OCI-LY3 (cell line): ENCODE measurements at regions not wholly inside any gene's neighbourhood (a gene's known extent, or its start where the extent isn't known, plus 50 kb on each side); places are given as distances from the start of the nearest gene placed in this dataset.

Experiments
- H2AFZ ChIP-seq: fragments of 200-600, 300-600 bp; shearing (Covaris generic); 2 replicates; pipeline ENCODE4 v1.6.0; 2014; ENCODE audit warnings: antibody characterized with exemption, low read depth, low read length
- H3K27ac ChIP-seq: fragments of 200-600, 300-600 bp; sonication (generic); 2 replicates; pipeline ENCODE4 v1.5.1; 2014; ENCODE audit warnings: mild to moderate bottlenecking, low read length, moderate library complexity, mixed read lengths
- H3K27me3 ChIP-seq: fragments of 200-600, 300-600 bp; sonication (generic); 2 replicates; pipeline ENCODE4 v1.6.1; 2014; ENCODE audit warnings: low read depth, low read length, mixed read lengths
- H3K36me3 ChIP-seq: fragments of 200-600, 300-600 bp; sonication (generic); replicated peaks from 2 replicates; pipeline ENCODE3; 2014; ENCODE audit warnings: low read depth, low read length, mixed read lengths
- H3K4me1 ChIP-seq: fragments of 300-600, 200-600 bp; sonication (generic); 2 replicates; pipeline ENCODE4 v1.6.1; 2014; ENCODE audit warnings: low read length, mixed read lengths
- H3K4me2 ChIP-seq: fragments of 200-600, 300-600 bp; sonication (generic); 2 replicates; pipeline ENCODE4 v1.6.1; 2014; ENCODE audit warnings: low read length, mixed read lengths
- H3K4me3 ChIP-seq: fragments of 300-600, 200-600 bp; sonication (generic); 2 replicates; pipeline ENCODE4 v1.5.1; 2014; ENCODE audit warnings: antibody characterized with exemption, mild to moderate bottlenecking, low read length, moderate library complexity
- H3K79me2 ChIP-seq: fragments of 300-600, 200-600 bp; shearing (Covaris generic); 2 replicates; pipeline ENCODE4 v1.6.1; 2014; ENCODE audit warnings: mild to moderate bottlenecking, low read length, mixed read lengths
- H3K9ac ChIP-seq: fragments of 300-600, 200-600 bp; shearing (Covaris generic); 2 replicates; pipeline ENCODE4 v1.6.0; 2014; ENCODE audit warnings: mild to moderate bottlenecking, low read length, moderate library complexity
- H3K9me3 ChIP-seq: fragments of 200-600, 300-600 bp; shearing (Covaris generic); 2 replicates; pipeline ENCODE4 v1.6.1; 2014; ENCODE audit warnings: low read length, mixed read lengths; ENCODE audit not compliant: insufficient read depth
- H4K20me1 ChIP-seq: fragments of 200-600, 300-600 bp; sonication (generic); 2 replicates; pipeline ENCODE4 v1.6.1; 2016; ENCODE audit warnings: low read length, mixed read lengths; ENCODE audit not compliant: insufficient read depth
- EZH2phosphoT487 ChIP-seq: fragments of 200-600 bp; shearing (Covaris generic); IDR thresholded peaks from 2 replicates; pipeline ENCODE4 v1.6.1; 2018; ENCODE audit warnings: antibody characterized with exemption, mixed run types, low read depth
- TF ChIP-seq, protein P1 (sequence below): fragments of 200-600, 300-600 bp; sonication (generic); IDR thresholded peaks from 2 replicates; pipeline ENCODE4 v1.5.1; 2014; ENCODE audit warnings: antibody characterized with exemption, low read length, low read depth

DNA sequence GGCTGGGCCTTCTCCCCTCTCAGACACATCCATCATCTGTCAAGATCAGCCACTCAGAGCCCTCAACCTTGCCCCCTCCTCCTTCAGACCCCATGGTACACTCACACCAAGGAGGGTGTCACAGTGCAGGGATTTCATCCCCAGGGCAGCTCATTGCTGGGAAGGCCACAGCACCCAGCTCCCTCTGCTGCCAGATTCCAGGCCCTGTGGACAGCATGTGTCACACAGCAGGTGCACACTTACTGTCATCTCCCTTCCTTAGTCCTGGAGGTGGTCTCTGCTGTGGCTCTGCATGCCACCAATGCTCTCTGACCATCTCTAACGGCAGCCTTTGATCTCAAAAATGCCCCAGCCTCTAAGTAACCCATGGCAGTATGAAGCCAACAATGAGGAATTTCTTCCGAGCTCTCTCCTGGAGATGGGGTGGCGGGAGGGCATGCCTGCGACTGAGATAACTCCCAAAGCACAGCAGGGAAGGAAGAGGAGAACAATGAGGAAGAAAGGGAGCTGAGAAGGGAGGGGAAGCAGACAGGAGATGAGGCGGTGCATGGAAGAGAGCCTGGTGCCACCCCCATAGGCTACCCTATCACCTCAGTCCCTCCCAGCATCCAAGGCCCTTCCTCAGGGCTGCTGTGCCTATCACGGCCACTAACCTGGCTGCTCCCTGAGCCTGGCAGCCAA is 101.0 kb downstream of the SINHCAF start:
- H3K36me3 ChIP-seq: no peaks in the 10 kb centered on the region
- H3K4me2 ChIP-seq: no peak overlapping the region
- no peaks in the 10 kb centered on the region for H3K79me2 ChIP-seq
- no peak for TF ChIP-seq EZH2phosphoT487
- TF ChIP-seq, protein P1, sequence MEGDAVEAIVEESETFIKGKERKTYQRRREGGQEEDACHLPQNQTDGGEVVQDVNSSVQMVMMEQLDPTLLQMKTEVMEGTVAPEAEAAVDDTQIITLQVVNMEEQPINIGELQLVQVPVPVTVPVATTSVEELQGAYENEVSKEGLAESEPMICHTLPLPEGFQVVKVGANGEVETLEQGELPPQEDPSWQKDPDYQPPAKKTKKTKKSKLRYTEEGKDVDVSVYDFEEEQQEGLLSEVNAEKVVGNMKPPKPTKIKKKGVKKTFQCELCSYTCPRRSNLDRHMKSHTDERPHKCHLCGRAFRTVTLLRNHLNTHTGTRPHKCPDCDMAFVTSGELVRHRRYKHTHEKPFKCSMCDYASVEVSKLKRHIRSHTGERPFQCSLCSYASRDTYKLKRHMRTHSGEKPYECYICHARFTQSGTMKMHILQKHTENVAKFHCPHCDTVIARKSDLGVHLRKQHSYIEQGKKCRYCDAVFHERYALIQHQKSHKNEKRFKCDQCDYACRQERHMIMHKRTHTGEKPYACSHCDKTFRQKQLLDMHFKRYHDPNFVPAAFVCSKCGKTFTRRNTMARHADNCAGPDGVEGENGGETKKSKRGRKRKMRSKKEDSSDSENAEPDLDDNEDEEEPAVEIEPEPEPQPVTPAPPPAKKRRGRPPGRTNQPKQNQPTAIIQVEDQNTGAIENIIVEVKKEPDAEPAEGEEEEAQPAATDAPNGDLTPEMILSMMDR: no peak
- no peak overlapping the region for H2AFZ ChIP-seq
- H3K9me3 ChIP-seq: no peaks in the 10 kb centered on the region
- no peak overlapping the region for H3K4me3 ChIP-seq
- H3K4me1 ChIP-seq: no peaks in the 10 kb centered on the region
- H3K27ac ChIP-seq: no peak overlapping the region
- H4K20me1 ChIP-seq: no peaks in the 10 kb centered on the region
- no peak overlapping the region for H3K9ac ChIP-seq
- no peaks in the 10 kb centered on the region for H3K27me3 ChIP-seq

DNA sequence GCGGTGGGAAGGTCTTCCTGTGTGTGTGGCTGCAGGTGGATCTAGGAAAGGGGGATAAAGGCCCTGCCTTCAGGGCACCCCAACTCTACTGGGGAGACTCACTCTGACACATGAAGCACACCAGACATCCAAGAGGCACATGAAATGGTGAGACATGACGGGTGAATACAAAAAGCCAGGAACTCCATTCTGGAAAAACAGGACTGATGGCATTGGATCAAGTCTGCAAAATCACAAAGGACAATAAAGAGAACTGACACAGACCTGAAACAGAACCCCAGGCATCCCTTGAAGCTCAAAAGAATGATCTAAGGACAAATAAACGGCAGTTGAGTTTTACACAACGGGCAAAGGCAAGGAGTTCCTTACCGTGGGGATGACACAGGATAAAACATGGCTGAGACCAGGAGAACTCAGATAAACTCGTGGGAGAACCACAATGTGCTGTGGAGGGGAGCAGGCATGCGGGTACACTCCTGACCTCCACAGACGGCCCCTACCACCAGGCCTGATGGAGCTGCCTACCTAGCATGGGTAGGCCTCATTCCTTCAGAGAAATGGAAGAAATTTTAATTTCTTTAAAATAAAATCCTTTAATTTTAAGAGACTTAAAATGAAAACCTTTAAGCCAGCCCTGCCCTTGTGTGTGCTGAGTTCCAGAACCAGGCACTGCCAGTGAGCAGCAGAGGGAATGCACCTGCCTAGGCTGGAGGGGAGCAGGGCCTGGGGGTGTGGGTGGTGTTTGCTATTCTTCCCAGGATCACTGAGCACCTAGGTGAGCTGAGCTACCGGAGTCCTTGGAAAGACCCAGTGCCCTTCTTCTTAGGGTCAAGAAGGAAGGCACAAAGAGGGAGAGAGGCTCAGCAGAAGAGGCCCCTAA is 100.1 kb downstream of the SINHCAF start:
- Histone ChIP-seq H3K9me3 (no peaks in the 10 kb centered on the region), H4K20me1 (no peaks in the 10 kb centered on the region), H3K36me3 (no peaks in the 10 kb centered on the region)

DNA sequence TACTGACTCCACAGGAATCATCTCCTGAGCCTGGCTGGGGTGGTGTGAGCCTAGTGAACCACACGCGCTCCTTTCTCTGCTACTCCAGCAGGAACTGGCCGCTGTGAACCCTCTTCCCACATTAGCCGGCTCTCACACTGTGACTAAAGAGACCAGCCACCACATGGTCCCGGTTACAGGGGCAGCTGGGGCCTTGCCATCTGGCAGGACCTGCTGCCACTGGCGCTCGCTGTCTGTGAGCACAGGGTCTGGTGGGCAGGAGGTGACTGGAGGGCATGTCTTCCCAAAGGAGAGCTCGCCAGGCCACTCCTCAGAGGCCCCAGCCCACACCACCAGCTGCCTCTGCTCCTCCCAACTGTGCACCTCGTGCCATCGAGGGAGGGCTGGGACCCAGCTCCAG is 99.3 kb downstream of the SINHCAF start:
- H2AFZ ChIP-seq: no peak overlapping the region
- H3K9me3 ChIP-seq: no peaks in the 10 kb centered on the region
- no peak overlapping the region for H3K4me3 ChIP-seq
- H3K36me3 ChIP-seq: no peaks in the 10 kb centered on the region
- no peaks in the 10 kb centered on the region for H3K4me1 ChIP-seq
- no peak overlapping the region for H3K9ac ChIP-seq
- no peaks in the 10 kb centered on the region for H4K20me1 ChIP-seq
- H3K4me2 ChIP-seq: no peak overlapping the region
- no peak overlapping the region for H3K27ac ChIP-seq
- H3K79me2 ChIP-seq: no peaks in the 10 kb centered on the region
- TF ChIP-seq EZH2phosphoT487: no peak
- TF ChIP-seq, protein P1: no peak
- peaks cover 1% of the 10 kb centered on the region; the same call in 1 of the 2 replicates for H3K27me3 ChIP-seq

More for the DNA sequence above, 100.1 kb downstream of the SINHCAF start:
- H3K4me2 ChIP-seq: no peak overlapping the region
- H3K4me3 ChIP-seq: no peak overlapping the region
- no peaks in the 10 kb centered on the region for H3K27me3 ChIP-seq
- H2AFZ ChIP-seq: no peak overlapping the region
- H3K79me2 ChIP-seq: no peaks in the 10 kb centered on the region
- H3K9ac ChIP-seq: no peak overlapping the region
- no peak overlapping the region for H3K27ac ChIP-seq
- TF ChIP-seq EZH2phosphoT487: no peak
- TF ChIP-seq, protein P1: no peak
- no peaks in the 10 kb centered on the region for H3K4me1 ChIP-seq

DNA sequence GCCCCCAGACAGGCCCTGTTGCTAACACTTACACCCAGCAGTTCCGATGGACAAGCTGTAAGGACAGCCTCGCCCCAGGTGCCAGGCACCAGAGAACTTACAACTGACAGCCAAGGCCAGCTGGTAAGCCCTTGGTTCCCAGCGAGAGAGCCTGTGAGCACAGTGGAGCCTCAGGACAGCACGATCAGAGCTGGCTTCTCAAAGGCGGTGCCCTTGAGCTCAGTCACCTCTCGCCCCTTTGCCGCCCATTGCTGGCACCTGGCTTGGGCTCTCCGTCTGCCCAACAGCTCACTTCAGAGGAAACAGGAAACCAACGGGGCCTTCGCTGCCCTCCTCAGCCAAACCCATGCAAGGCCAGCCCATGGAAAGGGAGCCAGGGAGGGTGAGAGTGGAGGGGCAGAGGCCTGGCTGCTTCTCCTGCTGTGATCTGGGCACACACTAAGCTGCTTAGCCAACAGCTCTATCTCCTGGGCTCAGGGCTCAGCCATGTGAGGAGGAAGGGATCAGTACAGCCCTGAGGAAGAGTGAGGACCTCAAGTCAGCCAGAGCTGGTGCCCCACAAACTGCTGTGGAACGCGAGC is 98.5 kb downstream of the SINHCAF start:
- Histone ChIP-seq H4K20me1 (no peaks in the 10 kb centered on the region), H3K36me3 (no peaks in the 10 kb centered on the region), H3K27ac (no peak overlapping the region), H3K9ac (no peak overlapping the region), H3K79me2 (no peaks in the 10 kb centered on the region), H3K4me1 (no peaks in the 10 kb centered on the region), H3K27me3 (peaks cover 5% of the 10 kb centered on the region; the same call in 1 of the 2 replicates), H2AFZ (no peak overlapping the region), H3K4me2 (no peak overlapping the region), H3K4me3 (no peak overlapping the region), H3K9me3 (no peaks in the 10 kb centered on the region)
- TF ChIP-seq, protein P1: no peak
- TF ChIP-seq EZH2phosphoT487: no peak
